HG02973 (cell line): ENCODE measurements at regions not wholly inside any gene's neighbourhood (a gene's known extent, or its start where the extent isn't known, plus 50 kb on each side); places are given as distances from the start of the nearest gene placed in this dataset.

ENCODE experiments used
- ATAC-seq: cut with Tn5 transposase; IDR thresholded peaks from one replicate; pipeline ENCODE4 v1.9.1; 2021; ENCODE audit warnings: moderate library complexity; ENCODE audit not compliant: unreplicated experiment

- no peak for ATAC-seq
These were observed 192.3 kb upstream of the GDNF start for GRCh38 chr5:38032149-38032548.

GRCh38 chr5:38031304-38031703, 191.5 kb upstream of the GDNF start:
- ATAC-seq, result no peak

- no peak for ATAC-seq
These were observed 189.7 kb upstream of the GDNF start for GRCh38 chr5:38029397-38030065.

GRCh38 chr5:38023799-38024198, 184.0 kb upstream of the GDNF start:
- ATAC-seq, result no peak

- no peak for ATAC-seq
These were observed 183.5 kb upstream of the GDNF start for GRCh38 chr5:38023371-38023770.

- ATAC-seq, result no peak
These were observed 182.8 kb upstream of the GDNF start for GRCh38 chr5:38022631-38023030.

GRCh38 chr5:38018016-38018415, 178.2 kb upstream of the GDNF start:
- ATAC-seq, result no peak

GRCh38 chr5:38013107-38013506, 173.3 kb upstream of the GDNF start:
- no peak for ATAC-seq

- no peak for ATAC-seq
These were observed 171.9 kb upstream of the GDNF start for GRCh38 chr5:38011668-38012188.

GRCh38 chr5:38009749-38010358, 170.0 kb upstream of the GDNF start:
- ATAC-seq, result no peak

- ATAC-seq, result no peak
These were observed 168.4 kb upstream of the GDNF start for GRCh38 chr5:38008198-38008597.

- ATAC-seq, result no peak
These were observed 159.8 kb upstream of the GDNF start for GRCh38 chr5:37999593-37999992.

- ATAC-seq, result no peak
These were observed 157.1 kb upstream of the GDNF start for GRCh38 chr5:37996918-37997317.

- ATAC-seq, result no peak
These were observed 154.9 kb upstream of the GDNF start for GRCh38 chr5:37994729-37995128.

- ATAC-seq, result no peak
These were observed 151.8 kb upstream of the GDNF start for GRCh38 chr5:37991301-37992299.

- no peak for ATAC-seq
These were observed 150.0 kb upstream of the GDNF start for GRCh38 chr5:37989884-37990283.

GRCh38 chr5:37988454-37989046, 148.7 kb upstream of the GDNF start:
- no peak for ATAC-seq

GRCh38 chr5:37984300-37984699, 144.5 kb upstream of the GDNF start:
- no peak for ATAC-seq

GRCh38 chr5:37983463-37983862, 143.6 kb upstream of the GDNF start:
- no peak for ATAC-seq

- ATAC-seq, result no peak
These were observed 139.7 kb upstream of the GDNF start for GRCh38 chr5:37979559-37979958.

GRCh38 chr5:37975531-37975930, 135.7 kb upstream of the GDNF start:
- ATAC-seq, result no peak
